HG02973 (cell line): ENCODE measurements at regions not wholly inside any gene's neighbourhood (a gene's known extent, or its start where the extent isn't known, plus 50 kb on each side); places are given as distances from the start of the nearest gene placed in this dataset.

Experiments
- ATAC-seq: cut with Tn5 transposase; IDR thresholded peaks from one replicate; pipeline ENCODE4 v1.9.1; 2021; ENCODE audit warnings: moderate library complexity; ENCODE audit not compliant: unreplicated experiment

- ATAC-seq: no peak
Measured at GRCh38 chr1:118364882-118365281, 179.9 kb upstream of the SPAG17 start.

DNA sequence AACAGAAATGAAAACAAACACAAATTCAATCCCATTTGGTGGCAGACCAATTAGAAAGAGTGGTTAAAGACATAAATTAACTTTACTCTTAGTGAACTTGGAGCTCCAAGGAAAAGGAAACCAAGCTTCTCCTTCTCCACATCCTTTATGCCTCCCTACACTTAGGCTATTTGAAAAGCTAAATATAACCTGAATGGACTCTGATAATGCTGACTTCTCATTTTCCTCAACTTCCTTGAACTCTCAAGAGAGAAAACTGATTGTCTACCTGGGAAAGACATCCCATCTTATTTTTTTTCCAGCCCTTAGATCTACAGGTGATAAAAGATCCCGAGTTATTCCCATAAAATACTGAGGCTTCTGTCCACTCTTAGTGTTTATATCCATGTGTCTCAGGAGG, 178.4 kb upstream of the SPAG17 start:
- ATAC-seq: no peak

DNA sequence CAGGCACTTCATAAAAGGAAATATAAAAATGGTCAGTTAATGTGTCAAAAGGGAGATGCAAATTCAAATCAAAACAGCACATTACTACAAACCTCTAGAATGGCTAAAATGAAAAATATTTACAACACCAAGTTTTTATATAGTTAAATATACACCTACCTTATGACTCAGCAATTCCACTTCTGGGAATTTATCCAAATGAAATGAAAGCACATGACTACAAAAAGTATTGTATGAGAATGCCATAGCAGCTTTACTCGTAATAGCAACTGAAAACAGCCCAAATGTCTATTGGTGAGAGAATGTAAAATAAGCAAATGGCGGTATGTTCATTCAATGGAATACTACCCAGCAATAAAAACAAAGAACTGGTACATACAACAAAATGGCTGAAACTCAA, 175.8 kb upstream of the SPAG17 start:
- no peak for ATAC-seq

GRCh38 chr1:118346936-118347335, 161.9 kb upstream of the SPAG17 start:
- no peak for ATAC-seq

DNA sequence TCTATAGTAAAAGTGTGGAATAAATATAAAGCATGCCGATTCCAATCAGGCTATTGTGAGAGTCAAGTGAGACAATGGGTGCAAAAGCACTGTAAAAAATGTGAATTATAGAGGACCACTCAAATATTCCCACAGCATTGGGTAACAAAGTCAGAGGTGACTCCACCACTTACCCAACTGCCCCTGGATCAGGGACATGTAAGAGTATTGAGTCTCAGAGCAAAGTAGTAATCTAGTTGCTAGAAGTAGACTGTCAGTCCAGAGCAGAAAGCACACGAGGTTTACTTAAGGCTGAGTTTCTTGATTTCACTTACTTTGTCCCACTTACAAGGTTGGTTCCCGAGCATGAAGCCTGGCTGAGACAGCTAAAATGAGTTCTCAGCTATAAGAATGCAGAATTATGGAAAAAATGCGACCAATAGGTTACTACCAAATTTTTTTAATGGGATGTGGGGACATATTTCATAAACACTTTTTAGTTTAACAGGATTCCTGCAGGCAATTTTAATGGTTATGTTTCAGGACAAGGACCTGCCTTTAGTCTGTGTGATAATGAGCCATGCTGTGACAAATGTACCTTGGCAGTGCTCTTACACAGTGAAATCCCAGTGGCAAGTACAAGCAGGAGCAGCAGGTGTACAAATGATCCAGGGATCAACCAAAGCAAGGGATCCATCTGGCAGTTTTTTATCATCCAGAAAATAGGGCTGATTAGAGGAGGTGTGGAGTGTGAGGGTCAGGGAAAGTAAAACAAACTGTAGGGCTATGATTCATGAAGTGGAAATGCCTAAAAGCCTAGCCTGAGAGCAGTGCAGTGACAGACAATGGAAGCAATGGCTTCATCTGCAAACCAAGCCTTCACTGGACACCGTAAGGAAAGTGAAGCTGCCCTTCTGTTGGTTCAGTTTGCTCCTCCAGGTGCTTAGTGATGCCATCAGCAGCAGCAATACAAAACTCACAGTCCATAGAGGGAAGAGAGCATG, 156.2 kb upstream of the SPAG17 start:
- ATAC-seq: no peak

DNA sequence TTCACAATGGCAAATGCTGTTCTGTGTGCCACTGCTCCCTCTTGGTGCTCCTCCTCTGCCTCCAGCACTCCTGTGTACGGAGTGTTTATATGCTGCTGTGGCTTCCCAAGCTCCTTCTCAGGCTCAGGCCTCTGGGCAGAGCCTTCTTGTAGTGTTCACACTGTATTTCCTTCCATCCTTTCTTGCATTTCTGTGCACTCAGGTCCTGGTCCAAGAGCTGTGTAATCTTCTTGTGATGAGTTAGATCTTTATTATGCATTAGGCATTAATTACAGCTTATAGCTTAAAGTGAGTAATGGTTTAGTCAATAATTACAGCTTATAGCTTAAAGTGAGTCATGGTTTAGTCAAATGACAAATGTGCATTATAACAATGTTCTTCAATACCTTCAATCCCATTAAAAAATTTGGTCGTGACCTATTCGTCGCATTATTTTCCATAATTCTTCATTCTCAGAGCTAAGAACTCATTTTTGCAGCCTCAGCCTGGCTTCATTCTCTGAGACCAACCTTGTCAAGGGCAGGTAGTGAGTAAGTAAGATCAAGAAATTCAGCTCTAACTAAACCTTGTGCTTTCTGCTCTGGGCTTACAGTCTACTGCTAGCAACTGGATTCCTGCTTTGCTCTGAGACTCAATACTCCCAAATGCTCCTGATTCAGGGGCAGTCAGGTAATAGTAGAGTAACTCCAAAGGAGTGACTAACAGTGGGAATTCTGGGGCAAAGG, 154.5 kb upstream of the SPAG17 start:
- no peak for ATAC-seq

GRCh38 chr1:118338936-118339335, 153.9 kb upstream of the SPAG17 start:
- ATAC-seq: no peak

DNA sequence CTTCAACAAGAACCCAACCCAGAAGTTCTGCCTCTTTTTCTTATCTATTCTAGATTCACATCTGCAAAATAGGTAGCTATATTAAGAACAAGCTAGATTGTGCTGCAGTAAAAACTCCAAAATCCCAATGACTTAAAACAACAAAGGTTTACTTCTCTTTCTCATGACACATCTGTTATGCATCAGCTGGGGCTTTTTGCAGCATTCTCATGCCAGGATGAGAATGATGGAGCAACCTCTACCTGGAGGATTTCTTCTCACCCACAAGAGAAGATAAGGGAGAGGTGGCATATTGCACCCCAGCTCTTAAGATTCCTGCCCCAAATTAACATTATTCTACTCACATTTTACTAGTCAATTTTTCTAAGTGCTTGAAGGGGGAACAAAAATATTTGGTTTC, 152.3 kb upstream of the SPAG17 start:
- ATAC-seq: no peak

DNA sequence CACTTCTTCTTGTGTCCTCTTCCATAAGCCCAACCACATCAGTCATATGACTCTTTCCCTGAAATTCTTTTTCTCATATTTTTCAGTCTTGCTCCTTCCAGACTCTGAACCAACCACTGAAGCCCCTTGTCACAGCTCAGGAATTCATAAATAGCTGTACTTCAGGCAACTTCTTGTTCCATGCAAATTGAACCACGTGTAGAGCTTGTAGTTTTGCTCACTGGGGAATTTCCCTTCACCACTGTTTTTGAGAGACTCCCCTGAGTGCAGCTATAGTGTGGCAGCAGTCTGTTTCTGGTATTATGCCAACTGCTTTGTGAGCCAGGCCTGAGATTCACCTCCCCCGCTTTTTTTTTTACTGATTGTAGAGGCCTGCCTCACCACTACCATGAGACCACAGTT, 150.3 kb upstream of the SPAG17 start:
- peak; percentile 90 for ATAC-seq

DNA sequence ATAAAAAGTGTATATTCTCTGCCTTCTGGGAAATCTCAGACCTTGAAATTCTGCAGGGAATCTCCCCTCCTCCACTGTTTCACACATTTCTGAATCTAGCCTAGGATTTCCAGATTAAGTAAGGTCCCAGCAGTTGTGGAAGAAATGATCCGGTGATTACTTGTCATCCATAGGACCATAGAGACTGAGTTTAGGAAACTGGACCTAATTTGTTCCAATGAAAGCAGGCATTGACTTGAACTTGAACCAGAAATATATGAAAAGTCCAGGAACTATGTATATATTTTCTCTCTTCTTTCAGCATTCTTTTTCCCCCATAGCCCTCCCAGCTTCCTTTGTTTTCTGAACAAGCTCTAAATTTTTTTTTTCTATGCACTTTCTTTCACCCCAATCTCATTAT, 149.5 kb upstream of the SPAG17 start:
- no peak for ATAC-seq

DNA sequence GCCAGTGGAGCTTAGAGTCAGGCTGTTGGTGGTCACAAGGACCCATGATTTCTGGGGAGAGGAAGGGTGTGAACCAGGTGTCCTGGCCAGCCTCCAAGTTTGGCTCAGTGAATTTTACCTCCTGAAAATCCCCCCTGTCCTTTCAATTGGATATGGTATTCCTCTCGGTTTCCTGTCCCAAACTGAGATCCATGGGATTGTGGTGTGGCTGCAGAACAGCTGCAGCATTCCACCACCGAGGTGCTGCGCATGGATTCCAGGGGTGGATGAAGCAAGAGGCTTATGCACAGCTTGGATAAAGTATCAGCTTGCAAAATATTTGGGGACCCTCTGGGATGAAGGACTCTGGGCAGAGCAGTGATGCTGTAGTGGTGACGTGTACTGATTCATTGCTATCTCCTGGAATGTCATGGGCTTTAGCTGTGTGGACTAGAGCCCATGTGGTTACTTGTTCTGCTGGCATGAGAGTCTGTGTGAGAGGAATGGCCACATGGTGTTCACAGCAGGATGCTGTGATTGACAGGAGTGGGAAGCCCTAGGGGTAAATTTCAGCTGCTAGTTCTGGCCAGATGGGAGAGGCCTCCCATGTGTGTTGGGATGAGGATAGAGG, 148.7 kb upstream of the SPAG17 start:
- ATAC-seq: no peak

DNA sequence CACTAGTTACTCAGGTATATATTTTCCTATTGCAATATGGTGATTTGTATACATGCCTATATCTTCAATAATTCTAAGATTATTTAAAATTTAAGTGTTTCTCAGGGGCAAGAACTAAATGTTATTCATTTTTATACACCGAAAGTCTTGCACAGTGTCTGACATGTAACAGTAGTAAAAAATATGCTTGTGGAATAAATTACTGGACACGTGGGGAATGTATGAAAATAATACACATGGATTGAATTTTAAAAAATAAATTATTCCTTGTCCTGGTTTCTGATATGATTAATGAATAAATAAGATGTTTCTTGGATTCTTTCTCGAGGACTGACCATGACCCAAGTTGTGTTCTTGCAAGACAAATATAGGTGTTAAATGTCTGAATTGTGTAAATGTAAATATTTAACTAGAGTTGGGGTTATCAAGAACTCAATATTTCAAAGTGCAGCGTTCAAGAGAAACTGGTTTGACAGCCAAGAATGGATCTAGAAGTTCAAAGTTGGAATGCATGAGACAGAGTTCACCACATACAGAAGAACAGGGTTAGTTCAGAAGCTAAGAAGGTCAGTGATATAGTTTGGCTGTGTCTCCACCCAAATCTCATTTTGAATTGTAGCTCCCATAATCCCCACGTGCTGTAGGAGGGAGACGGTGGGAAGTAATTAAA, 142.1 kb upstream of the SPAG17 start:
- no peak for ATAC-seq

DNA sequence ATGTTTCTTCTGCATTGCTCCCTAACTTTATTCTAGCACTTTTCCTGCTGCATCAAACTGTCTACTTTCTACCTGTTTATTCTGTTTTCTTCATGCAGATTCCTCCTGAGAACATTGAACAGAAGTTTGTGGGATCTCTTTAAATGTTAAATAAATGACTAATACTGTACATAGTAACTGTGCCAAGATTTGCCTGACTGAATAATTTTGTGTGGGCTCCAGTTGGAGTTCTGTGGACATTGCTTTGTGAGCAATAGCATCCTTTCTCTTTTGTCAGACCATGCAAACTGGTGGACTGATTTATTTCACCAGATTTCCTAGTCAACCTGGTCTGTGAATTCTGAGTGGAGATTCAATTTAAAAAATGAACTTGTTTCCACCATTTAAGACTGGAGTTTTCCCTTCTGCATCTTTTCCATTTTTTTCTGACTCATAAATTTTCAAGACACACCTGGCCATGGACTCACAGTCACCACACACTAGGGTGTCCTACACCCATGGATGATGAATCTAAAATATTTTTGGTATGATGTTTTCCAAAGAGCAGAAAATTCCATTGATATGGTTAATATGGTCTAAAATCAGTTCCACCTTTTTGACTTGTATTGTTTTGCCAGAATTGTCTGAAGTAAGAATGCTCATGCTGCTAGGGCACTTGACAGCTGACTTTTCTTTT, 140.7 kb upstream of the SPAG17 start:
- no peak for ATAC-seq

- no peak for ATAC-seq
Measured at GRCh38 chr1:118323246-118323645, 138.2 kb upstream of the SPAG17 start.

GRCh38 chr1:118322331-118322730, 137.3 kb upstream of the SPAG17 start:
- no peak for ATAC-seq

GRCh38 chr1:118321840-118322239, 136.8 kb upstream of the SPAG17 start:
- ATAC-seq: no peak

DNA sequence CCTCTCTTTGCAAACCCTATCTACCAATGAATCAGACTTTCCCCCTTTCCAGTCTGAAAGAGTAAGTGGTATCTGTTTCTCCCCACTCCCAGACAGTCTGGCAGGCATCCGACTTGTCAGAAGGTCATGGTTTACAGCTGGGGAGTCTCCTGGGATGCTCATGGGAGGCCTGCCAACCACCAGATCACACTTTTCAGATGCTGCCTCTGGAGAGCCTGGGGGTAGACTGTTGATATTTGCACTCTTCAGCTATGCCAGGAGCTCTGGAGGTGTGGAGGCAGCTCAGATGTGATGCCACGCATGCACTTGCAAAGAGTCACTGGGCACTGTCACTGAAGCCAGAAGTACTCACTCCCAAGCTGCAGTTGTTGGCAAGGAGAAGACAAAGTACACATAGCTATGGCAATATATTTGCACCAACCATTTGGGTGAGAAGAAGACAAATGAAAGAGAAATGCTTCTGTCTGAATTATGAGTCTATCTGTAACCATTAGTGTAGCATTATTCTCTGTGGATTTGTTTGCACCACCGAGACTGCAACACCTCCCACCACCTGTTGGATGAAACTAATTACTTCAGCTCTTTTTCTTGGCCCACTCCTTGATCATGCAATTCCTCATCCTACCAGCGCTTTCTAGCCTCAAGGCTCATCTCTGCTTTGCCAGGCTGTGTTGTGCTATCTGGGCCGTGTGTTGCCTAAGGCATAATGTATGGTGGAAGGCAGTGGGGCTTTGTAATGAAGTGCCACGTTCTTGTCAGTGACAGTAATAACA, 133.0 kb upstream of the SPAG17 start:
- no peak for ATAC-seq

DNA sequence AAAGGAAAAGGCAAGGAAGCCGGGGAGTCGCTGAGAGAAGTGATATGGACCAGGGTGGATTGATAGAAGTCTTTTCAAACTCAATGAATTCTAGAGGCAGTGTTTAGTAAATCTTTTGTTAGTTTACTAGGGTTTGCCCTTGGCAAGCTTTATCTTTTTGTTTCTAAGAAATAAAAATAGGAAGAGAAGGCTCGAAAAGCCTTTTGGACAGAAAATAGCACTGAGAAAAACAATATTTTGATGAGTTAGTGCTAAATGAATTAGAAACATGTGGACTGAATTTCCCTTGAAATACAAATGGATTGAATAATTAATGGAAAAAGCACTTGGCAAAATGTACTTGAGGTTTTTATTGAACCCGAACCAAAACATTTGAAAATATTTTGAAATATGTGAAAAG, 121.8 kb upstream of the SPAG17 start:
- ATAC-seq: no peak

GRCh38 chr1:118304722-118305359, 119.8 kb upstream of the SPAG17 start:
- no peak for ATAC-seq
